GM18861 (cell line): ENCODE measurements at regions not wholly inside any gene's neighbourhood (a gene's known extent, or its start where the extent isn't known, plus 50 kb on each side); places are given as distances from the start of the nearest gene placed in this dataset.
"Not testable (repeated sequence)": the region's sequence is repeated elsewhere in the genome, so short reads cannot be mapped to it uniquely, and the experiment has no call there.

ENCODE experiments used
- ATAC-seq: cut with Tn5 transposase; IDR thresholded peaks from one replicate; pipeline ENCODE4 v1.9.1; 2021; ENCODE audit not compliant: unreplicated experiment

GRCh38 chr1:73310797-73311381 is 887.1 kb downstream of the LRRIQ3 start:
- no peak for ATAC-seq

GRCh38 chr1:73306899-73307555 is 890.9 kb downstream of the LRRIQ3 start:
- ATAC-seq: no peak

DNA sequence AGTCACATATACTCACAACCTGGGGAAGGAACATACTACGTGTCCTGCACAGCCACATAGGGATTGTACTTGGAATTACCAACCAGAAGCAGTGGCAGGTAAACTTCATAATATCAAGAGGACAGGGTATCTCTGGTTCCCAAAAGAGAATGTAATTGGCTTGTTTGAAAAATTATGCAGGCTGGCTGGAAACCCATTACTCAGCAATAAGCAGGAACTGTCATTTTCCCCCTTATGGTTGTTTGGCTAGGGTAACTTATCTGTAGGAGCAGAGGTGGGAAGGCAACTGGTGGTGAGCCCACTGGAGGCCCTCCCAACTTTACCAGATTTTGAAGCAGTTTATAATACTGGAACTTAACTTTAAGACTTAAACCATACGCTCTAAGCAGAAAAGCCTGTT is 924.1 kb downstream of the LRRIQ3 start:
- no peak for ATAC-seq

- not testable (repeated sequence) for ATAC-seq
These were observed 952.8 kb downstream of the LRRIQ3 start for GRCh38 chr1:73245196-73245595.

DNA sequence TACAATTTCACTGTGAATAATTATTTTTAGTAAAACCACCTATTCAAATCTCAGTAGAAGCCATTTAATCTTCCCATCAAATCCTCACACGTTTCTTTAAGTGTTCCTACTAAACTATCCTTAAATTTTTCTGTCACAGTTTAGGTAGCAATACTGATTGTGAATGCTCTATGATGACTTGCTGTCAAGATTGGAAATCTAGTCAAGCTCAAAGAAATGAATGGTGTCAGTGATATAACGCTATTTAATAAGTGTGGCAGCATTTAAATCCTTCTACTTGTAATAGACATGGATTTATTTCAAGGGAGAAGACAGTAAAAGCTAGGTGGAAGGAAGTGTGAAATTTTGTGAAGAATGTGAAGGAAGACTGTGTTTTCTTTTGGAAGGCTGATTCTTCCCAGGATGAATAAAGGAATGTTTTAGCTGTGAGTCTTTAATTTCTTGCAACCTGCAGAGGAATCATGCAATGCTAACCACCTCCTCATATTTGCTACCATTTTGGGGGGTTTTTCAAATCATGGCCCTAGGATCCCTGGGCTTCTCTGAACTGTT is 936.7 kb upstream of the NEGR1 start:
- ATAC-seq: no peak

DNA sequence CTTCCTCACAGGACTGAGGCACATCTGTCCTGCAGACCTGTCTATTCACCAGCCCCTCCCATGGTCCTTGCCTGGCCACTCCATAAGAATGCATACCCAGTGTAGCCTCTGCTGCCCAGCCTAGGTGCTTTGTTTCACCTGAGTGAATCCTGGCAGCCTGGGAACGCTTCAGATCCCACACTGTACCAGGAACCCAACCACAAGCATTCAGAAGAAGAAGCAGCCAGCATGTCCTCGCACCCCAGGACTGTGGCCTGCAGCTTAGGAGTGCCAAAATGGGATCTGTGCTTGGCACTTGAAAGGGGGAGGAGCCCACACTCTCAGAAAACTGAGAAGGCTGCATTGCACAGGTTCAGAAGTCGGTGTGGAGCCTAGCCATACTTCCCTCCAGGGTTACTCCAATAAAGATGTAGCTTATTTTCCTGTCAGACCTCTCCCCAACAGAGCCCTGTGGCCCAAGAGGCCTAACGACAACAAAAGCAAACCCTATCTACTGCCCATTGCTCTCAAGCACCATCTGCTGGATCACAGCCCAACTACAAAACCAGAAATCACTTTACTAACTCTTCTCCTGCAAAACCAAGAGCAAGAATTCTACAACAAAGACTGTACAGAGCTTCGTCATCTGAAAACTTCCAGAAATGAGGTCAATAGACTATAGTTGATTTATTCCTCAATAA is 923.1 kb upstream of the NEGR1 start:
- no peak for ATAC-seq

DNA sequence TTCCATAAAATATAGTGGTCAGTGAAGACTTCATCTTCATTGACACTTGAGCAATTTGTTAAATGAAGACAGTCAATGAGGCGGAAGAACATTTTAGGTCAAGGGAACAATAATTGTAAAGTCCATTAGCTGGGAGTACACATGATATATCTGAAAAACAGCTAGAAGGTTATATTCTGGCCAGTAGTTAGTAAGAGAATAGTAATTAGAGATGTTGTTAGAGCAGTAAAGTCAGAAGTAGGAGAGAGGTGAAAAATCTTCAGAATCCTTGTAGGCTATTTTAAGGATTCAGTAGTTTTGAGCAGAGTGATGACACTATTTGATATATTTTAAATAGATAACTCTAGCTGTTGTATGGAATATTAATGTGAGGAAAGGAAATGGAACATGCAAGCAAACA is 915.6 kb upstream of the NEGR1 start:
- no peak for ATAC-seq

DNA sequence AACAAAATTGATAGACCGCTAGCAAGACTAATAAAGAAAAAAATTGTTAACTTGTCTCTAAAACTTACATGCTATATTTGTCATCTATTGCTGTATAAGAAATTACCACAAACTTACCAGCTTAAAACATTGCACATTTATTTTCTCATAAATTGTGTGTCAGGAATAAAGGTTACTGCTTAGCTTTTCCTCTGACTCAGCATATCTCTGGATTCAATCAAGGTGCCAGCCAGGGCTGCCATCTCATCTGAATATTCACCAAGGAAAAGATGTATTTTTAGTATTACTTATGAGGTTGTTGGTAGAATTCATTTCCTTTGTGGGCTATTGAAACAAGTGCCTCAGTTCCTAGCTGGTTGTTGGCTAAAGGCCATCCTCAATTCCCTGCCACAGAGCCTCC is 912.6 kb upstream of the NEGR1 start:
- ATAC-seq: no peak

GRCh38 chr1:73183581-73183980 is 901.2 kb upstream of the NEGR1 start:
- ATAC-seq: not testable (repeated sequence)

DNA sequence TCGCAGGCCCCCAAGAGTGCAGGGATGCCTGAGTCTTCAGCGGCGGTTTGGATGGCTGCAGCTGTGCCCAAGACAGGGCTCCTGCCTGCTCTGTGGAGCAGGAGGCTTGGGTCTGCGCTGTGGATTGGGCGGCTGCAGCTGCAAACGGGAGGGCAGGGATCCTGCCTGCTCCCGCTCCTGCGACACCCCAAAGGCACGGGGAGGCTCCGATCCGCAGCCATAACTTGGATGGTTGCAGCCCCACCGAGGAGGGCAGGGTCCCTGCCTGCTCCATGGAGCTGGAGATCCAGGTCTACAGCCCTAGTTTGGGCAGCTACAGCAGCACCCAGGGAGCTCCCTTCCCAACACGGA is 898.8 kb upstream of the NEGR1 start:
- ATAC-seq: no peak

GRCh38 chr1:73180397-73181189 is 898.3 kb upstream of the NEGR1 start:
- ATAC-seq: no peak

GRCh38 chr1:73176902-73177301 is 894.6 kb upstream of the NEGR1 start:
- no peak for ATAC-seq

DNA sequence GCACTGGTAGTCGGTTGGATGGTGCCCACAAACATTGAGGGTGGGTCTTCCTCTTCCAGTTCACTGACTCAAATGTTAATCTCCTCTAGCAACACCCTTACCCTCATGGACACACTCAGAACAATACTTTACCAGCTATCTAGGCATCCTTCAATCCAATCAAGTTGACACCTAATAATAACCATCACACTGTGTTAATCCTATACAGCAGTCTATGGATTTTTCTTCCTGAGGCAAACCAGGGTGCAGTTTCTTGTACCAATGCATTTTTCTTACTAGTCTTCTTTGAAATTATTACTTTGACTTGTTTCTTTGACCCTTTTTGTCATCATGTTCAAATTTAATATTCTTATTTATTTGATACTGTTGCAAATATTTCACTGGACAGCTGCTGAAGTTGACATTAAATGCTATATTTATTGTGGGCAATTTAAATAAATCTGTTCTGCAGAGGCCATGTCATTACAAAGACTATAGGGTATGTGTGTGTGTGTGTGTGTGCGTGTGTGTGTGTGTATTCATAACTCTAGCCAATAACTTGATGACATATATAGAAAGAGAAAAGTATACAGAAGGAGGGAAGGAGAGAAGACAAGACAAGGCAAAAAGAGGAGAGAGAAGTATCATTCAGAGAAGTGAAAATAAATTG is 884.8 kb upstream of the NEGR1 start:
- no peak for ATAC-seq

GRCh38 chr1:73162564-73162963 is 880.2 kb upstream of the NEGR1 start:
- no peak for ATAC-seq

DNA sequence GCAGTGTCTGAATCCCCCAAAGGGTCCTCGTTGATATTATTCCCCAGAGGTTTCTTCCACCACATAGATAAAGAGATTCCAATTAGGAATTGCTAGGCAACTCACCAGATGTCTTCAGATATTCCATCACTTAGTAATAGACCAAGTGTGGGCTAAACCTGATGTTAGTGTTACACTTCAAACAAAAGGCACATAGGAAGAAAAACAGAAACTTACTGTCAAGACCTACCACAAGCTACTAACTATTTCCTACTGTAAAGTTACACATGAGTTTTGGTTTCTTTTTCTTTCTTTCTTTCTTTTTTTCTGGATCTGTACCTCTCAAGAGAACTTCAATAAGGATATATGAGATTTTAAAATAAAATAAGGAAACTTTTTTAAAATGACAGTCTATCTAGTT is 879.1 kb upstream of the NEGR1 start:
- ATAC-seq: no peak

GRCh38 chr1:73160759-73161158 is 878.4 kb upstream of the NEGR1 start:
- ATAC-seq: no peak

- ATAC-seq: no peak
These were observed 862.0 kb upstream of the NEGR1 start for GRCh38 chr1:73144311-73144710.

GRCh38 chr1:73136975-73137374 is 854.6 kb upstream of the NEGR1 start:
- ATAC-seq: no peak

GRCh38 chr1:73106931-73107330 is 824.6 kb upstream of the NEGR1 start:
- no peak for ATAC-seq

- ATAC-seq: no peak
These were observed 823.4 kb upstream of the NEGR1 start for GRCh38 chr1:73105755-73106154.

GRCh38 chr1:73104749-73105148 is 822.4 kb upstream of the NEGR1 start:
- no peak for ATAC-seq
